ENCODE measurements at regions not wholly inside any gene's neighbourhood (a gene's known extent, or its start where the extent isn't known, plus 50 kb on each side); places are given as distances from the start of the nearest gene placed in this dataset.

DNA sequence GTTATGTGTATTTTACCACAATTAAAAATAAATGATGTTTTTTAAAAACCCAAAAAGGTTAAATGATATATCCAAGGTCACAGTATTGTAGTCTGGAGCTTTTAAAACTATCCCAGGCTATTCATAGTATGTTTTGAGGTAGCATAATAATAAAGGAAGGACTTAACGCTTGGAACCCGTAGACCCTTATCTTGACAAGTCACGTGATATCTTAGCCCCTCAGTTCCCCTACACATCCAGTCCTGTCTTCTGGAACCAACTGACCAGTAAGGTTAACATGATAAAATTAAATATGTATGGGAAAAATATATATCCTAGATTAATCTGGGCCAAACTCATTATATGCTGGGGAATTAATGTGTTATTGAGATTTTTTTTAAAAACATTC, 142.2 kb downstream of the RXFP2 start:
- FAIRE-seq, result no peak
- TF ChIP-seq EZH2 (IDR thresholded peaks at IDR 0.05; ENCODE audit: low read length), result no peak
- TF ChIP-seq, protein P1, sequence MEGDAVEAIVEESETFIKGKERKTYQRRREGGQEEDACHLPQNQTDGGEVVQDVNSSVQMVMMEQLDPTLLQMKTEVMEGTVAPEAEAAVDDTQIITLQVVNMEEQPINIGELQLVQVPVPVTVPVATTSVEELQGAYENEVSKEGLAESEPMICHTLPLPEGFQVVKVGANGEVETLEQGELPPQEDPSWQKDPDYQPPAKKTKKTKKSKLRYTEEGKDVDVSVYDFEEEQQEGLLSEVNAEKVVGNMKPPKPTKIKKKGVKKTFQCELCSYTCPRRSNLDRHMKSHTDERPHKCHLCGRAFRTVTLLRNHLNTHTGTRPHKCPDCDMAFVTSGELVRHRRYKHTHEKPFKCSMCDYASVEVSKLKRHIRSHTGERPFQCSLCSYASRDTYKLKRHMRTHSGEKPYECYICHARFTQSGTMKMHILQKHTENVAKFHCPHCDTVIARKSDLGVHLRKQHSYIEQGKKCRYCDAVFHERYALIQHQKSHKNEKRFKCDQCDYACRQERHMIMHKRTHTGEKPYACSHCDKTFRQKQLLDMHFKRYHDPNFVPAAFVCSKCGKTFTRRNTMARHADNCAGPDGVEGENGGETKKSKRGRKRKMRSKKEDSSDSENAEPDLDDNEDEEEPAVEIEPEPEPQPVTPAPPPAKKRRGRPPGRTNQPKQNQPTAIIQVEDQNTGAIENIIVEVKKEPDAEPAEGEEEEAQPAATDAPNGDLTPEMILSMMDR (optimal IDR thresholded peaks at IDR 0.05 in 1 of 3, IDR thresholded peaks at IDR 0.05 in 1 of 3, conservative IDR thresholded peaks at IDR 0.05 in 1 of 3; ENCODE audit: extremely low read depth in 1 of 3, insufficient read depth in 2 of 3, low read length in 3 of 3), result no peak
- no peaks in the 10 kb centered on the region for H3K9me1 ChIP-seq (ENCODE audit: control insufficient read depth, extremely low read depth, insufficient read depth, low read length)
- no peak overlapping the region for H3K4me2 ChIP-seq (ENCODE audit: control insufficient read depth, extremely low read depth, insufficient read depth, low read depth, low read length)
- no peak overlapping the region for H3K9ac ChIP-seq (ENCODE audit: control insufficient read depth, extremely low read depth, insufficient read depth, low read length)
- H4K20me1 ChIP-seq (ENCODE audit: control insufficient read depth, extremely low read depth, insufficient read depth, low read length), result no peaks in the 10 kb centered on the region
- no peaks in the 10 kb centered on the region for H3K4me1 ChIP-seq (ENCODE audit: control insufficient read depth, extremely low read depth, insufficient read depth, low read length)
- no peak overlapping the region for H3K27ac ChIP-seq (ENCODE audit: control insufficient read depth, insufficient read depth, low read length)
- H3K4me3 ChIP-seq (ENCODE audit: control insufficient read depth in 2 of 3, extremely low read depth in 1 of 3, insufficient read depth in 2 of 3, low read depth in 1 of 3, low read length in 3 of 3), result no peak overlapping the region
- no peaks in the 10 kb centered on the region for H3K9me3 ChIP-seq (ENCODE audit: control insufficient read depth, low read depth, low read length)
- H3K79me2 ChIP-seq (ENCODE audit: control insufficient read depth, insufficient read depth, low read length), result no peaks in the 10 kb centered on the region
- H3K27me3 ChIP-seq (ENCODE audit: control insufficient read depth, extremely low read depth, insufficient read depth, low read length), result no peaks in the 10 kb centered on the region
- no peak for DNase-seq (ENCODE audit: low read depth, low spot score)
- no peaks in the 10 kb centered on the region for H3K36me3 ChIP-seq (ENCODE audit: control insufficient read depth in 2 of 2, extremely low read depth in 1 of 2, insufficient read depth in 2 of 2, low read length in 2 of 2)
- no peak overlapping the region for H2AFZ ChIP-seq (ENCODE audit: control insufficient read depth, low read length)
- dilution Hi-C loops (cut with MboI; ENCODE audit: extremely low pct_ligation_motif_present, low sequenced_read_pairs), result no loop called here

DNA sequence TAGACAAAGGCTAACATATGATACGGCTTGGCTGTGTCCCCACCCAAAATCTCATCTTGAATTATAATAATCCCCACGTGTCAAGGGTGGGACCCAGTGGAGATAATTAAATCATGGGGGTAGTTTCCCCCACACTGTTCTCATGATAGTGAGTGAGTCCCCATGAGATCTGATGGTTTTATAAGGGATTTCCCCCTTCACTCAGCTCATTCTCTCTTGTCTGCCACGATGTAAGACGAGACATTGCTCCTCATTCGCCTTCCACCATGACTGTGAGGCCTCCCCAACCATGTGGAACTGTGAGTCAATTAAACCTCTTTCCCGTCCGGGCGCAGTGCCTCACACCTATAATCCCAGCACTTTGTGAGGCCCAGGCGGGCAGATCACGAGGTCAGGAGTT, 143.5 kb downstream of the RXFP2 start:
- Histone ChIP-seq H3K9ac (ENCODE audit: control insufficient read depth, extremely low read depth, insufficient read depth, low read length) (no peak overlapping the region), H3K27ac (ENCODE audit: control insufficient read depth, insufficient read depth, low read length) (no peak overlapping the region), H3K9me1 (ENCODE audit: control insufficient read depth, extremely low read depth, insufficient read depth, low read length) (no peaks in the 10 kb centered on the region), H3K79me2 (ENCODE audit: control insufficient read depth, insufficient read depth, low read length) (no peaks in the 10 kb centered on the region), H4K20me1 (ENCODE audit: control insufficient read depth, extremely low read depth, insufficient read depth, low read length) (no peaks in the 10 kb centered on the region), H2AFZ (ENCODE audit: control insufficient read depth, low read length) (no peak overlapping the region), H3K27me3 (ENCODE audit: control insufficient read depth, extremely low read depth, insufficient read depth, low read length) (no peaks in the 10 kb centered on the region), H3K4me2 (ENCODE audit: control insufficient read depth, extremely low read depth, insufficient read depth, low read depth, low read length) (no peak overlapping the region), H3K4me3 (ENCODE audit: control insufficient read depth in 2 of 3, extremely low read depth in 1 of 3, insufficient read depth in 2 of 3, low read depth in 1 of 3, low read length in 3 of 3) (no peak overlapping the region), H3K36me3 (ENCODE audit: control insufficient read depth in 2 of 2, extremely low read depth in 1 of 2, insufficient read depth in 2 of 2, low read length in 2 of 2) (no peaks in the 10 kb centered on the region), H3K4me1 (ENCODE audit: control insufficient read depth, extremely low read depth, insufficient read depth, low read length) (no peaks in the 10 kb centered on the region), H3K9me3 (ENCODE audit: control insufficient read depth, low read depth, low read length) (no peaks in the 10 kb centered on the region)
- no peak for DNase-seq (ENCODE audit: low read depth, low spot score)
- FAIRE-seq, result no peak
- TF ChIP-seq, protein P1 (optimal IDR thresholded peaks at IDR 0.05 in 1 of 3, IDR thresholded peaks at IDR 0.05 in 1 of 3, conservative IDR thresholded peaks at IDR 0.05 in 1 of 3; ENCODE audit: extremely low read depth in 1 of 3, insufficient read depth in 2 of 3, low read length in 3 of 3), result no peak
- no peak for TF ChIP-seq EZH2 (IDR thresholded peaks at IDR 0.05; ENCODE audit: low read length)
- dilution Hi-C loops (cut with MboI; ENCODE audit: extremely low pct_ligation_motif_present, low sequenced_read_pairs), result no loop called here
